Fibroblast of lung (primary cell): ENCODE measurements at regions not wholly inside any gene's neighbourhood (a gene's known extent, or its start where the extent isn't known, plus 50 kb on each side); places are given as distances from the start of the nearest gene placed in this dataset.

ENCODE experiments used
- EZH2 ChIP-seq: IDR thresholded peaks from 2 replicates; pipeline ENCODE4 v1.5.1; 2012; ENCODE audit warnings: low read length, control low read depth, mild to moderate bottlenecking; ENCODE audit errors: missing control alignments
- TF ChIP-seq, protein P1 (sequence below), 2 donors: IDR thresholded peaks in 1 of 2; conservative IDR thresholded peaks in 1 of 2; 1 replicate in 1 of 2; 2 replicates in 1 of 2; pipeline ENCODE4 v1.5.1; 2011 to 2012; ENCODE audit warnings: low read length in 2 of 2, control low read depth in 1 of 2, inconsistent platforms in 1 of 2, low read depth in 1 of 2, mild to moderate bottlenecking in 1 of 2

- TF ChIP-seq, protein P1, sequence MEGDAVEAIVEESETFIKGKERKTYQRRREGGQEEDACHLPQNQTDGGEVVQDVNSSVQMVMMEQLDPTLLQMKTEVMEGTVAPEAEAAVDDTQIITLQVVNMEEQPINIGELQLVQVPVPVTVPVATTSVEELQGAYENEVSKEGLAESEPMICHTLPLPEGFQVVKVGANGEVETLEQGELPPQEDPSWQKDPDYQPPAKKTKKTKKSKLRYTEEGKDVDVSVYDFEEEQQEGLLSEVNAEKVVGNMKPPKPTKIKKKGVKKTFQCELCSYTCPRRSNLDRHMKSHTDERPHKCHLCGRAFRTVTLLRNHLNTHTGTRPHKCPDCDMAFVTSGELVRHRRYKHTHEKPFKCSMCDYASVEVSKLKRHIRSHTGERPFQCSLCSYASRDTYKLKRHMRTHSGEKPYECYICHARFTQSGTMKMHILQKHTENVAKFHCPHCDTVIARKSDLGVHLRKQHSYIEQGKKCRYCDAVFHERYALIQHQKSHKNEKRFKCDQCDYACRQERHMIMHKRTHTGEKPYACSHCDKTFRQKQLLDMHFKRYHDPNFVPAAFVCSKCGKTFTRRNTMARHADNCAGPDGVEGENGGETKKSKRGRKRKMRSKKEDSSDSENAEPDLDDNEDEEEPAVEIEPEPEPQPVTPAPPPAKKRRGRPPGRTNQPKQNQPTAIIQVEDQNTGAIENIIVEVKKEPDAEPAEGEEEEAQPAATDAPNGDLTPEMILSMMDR (conservative IDR thresholded peaks at IDR 0.05 in 1 of 2, IDR thresholded peaks at IDR 0.05 in 1 of 2; ENCODE audit: low read depth in 1 of 2, low read length in 2 of 2) = no peak
- TF ChIP-seq EZH2 = no peak
Observed at GRCh38 chr3:140765246-140765645, 87.4 kb downstream of the TRIM42 start.
